Adrenal gland (tissue), 5 donors: ENCODE measurements at regions not wholly inside any gene's neighbourhood (a gene's known extent, or its start where the extent isn't known, plus 50 kb on each side); places are given as distances from the start of the nearest gene placed in this dataset.

Experiments used
- POLR2A ChIP-seq, 2 donors: fragments of 450-650 bp; IDR thresholded peaks; one replicate each; pipeline ENCODE4 v1.6.1; 2017; ENCODE audit warnings: antibody characterized with exemption in 2 of 2, mild to moderate bottlenecking in 2 of 2, moderate library complexity in 1 of 2
- TF ChIP-seq, protein P1 (sequence below), 6 experiments: fragments of 450-650 bp in 4 of 6; fragments of 200-600 bp in 2 of 6; sonication (generic) in 1 of 6; IDR thresholded peaks; 1 replicate in 5 of 6; 2 replicates in 1 of 6; pipeline versions ENCODE4 v1.5.1 to v1.8.0; 2016 to 2021; ENCODE audit warnings: antibody characterized with exemption in 6 of 6, mild to moderate bottlenecking in 2 of 6, moderate library complexity in 1 of 6
- donor health status: DM: no; HTN: no; CAD: no.

DNA sequence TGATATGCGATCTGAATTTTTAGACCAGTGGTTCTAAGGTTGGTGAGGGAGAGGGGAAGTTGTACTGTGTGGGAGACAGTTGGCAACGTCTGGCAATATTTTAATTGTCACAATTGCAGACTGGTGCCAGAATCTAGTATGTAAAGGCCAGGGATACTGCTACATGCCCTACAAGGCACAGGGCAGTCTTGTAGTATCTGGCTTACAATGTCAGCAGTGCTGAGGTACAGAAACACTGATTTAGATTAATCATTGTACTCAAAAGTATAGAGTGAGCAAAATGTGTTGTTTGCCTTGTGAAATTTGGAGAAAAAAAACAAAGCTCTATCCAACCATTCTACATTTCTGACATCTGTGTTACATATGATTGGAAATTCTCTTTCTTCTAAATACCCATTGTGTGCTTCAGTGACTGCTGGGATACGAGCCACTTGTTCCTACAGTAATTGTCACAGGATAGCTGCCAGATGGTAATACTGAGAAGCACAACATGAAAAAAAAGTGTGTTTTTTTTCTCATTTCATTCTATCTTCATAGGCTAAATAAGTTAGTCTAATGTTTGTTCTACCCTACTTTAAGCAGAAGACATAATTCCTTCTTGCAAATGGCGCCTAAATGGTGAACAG, 526.7 kb upstream of the AGA start:
- TF ChIP-seq, protein P1, sequence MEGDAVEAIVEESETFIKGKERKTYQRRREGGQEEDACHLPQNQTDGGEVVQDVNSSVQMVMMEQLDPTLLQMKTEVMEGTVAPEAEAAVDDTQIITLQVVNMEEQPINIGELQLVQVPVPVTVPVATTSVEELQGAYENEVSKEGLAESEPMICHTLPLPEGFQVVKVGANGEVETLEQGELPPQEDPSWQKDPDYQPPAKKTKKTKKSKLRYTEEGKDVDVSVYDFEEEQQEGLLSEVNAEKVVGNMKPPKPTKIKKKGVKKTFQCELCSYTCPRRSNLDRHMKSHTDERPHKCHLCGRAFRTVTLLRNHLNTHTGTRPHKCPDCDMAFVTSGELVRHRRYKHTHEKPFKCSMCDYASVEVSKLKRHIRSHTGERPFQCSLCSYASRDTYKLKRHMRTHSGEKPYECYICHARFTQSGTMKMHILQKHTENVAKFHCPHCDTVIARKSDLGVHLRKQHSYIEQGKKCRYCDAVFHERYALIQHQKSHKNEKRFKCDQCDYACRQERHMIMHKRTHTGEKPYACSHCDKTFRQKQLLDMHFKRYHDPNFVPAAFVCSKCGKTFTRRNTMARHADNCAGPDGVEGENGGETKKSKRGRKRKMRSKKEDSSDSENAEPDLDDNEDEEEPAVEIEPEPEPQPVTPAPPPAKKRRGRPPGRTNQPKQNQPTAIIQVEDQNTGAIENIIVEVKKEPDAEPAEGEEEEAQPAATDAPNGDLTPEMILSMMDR (IDR thresholded peaks at IDR 0.05): no peak
- no peak for TF ChIP-seq POLR2A (IDR thresholded peaks at IDR 0.05)
